HG03159 (cell line): ENCODE measurements at regions not wholly inside any gene's neighbourhood (a gene's known extent, or its start where the extent isn't known, plus 50 kb on each side); places are given as distances from the start of the nearest gene placed in this dataset.

ENCODE experiments used
- ATAC-seq: cut with Tn5 transposase; IDR thresholded peaks from one replicate; pipeline ENCODE4 v1.9.1; 2021; ENCODE audit warnings: mild to moderate bottlenecking, moderate library complexity; ENCODE audit not compliant: unreplicated experiment

DNA sequence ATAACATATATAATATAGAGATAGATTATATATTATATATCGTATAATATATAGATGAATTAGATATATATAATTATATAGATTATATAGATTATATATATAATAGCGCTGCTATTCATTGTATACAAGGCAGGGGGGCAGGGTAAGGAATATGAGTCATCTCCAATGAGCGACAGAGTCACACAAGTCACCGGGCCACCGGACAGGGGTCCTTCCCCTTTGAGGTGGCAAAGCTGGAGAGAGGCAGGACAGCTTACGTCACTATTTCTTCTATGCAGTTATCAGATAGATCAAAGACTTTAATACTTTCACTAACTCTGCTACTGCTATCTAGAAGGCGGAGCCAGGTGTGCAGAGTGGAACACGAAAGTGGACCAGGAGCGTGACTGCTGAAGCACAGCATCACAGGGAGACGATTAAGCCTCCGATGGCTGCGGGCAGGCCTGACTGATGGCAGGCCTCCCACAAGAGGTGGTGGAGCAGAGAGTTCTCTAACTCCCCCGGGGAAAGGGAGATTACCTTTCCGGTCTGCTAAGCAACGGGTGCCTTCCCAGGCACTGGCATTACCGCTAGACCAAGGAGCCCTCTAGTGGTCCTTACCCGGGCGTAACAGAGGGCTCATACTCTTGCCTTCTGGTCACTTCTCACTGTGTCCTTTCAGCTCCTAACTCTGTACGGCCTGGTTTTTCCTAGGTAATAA is 2154.7 kb downstream of the MRPL39 start:
- ATAC-seq, result peak; percentile 57

DNA sequence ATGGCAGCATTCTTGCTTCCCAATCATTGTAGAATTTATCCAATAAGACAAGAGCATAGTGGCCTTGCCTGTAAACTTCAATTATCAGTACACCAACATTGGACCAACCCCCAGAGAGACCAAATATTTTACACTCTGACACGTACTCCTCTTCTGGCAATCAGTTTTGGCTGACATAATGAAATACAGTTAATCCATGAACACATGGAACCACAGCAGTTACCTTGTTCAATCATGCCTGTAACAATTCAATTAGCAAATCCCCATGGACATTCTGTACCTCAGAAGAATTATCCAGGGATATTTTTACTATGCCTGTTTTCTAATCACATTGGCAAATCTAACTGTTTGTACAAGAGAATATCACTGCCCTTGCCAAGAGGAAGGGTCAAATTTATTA is 2162.0 kb downstream of the MRPL39 start:
- no peak for ATAC-seq

DNA sequence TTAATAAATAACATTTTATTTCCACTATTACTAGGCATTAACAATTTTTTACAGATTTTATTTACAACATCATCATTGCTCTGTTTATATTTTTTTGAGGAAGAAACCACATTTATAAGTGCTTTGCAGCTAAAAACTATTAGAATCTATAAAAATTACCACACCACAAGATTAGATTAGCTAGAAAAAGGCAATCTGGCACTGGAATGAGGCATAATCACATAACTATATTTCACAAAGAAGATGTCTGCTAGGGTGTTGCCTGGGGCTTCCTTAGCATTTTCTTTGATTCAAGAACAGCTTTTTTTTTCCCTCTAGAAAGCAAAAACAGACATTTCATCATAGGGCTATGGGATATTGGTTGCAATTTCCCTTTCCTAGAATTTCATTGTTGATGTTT is 2169.2 kb downstream of the MRPL39 start:
- ATAC-seq, result no peak

DNA sequence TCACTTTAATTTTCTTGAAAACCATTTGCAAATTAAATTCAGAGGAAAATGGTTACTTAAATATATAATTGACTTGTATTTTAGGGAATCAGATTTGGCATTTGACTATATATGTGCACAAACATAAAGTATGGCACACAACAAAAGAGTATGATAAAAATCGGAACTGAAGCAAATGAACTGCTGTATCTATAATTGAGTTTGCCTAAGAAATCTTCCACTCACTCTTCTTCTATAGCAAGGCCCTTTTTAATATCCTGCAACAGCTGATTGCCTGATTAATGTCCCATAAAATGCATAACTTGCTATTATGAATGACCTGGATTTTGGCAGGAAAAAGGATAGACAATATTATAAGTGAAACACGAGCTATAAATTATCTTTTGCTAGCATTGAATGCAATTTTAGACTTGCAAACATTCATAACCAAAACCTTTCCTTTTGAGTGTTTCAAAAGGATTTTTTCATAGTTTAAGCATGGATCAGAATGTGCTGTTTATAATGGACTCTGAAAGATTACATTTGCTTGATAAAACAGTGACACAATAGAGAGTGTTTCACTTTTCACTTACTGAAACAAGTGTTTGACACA is 2204.3 kb downstream of the MRPL39 start:
- no peak for ATAC-seq

DNA sequence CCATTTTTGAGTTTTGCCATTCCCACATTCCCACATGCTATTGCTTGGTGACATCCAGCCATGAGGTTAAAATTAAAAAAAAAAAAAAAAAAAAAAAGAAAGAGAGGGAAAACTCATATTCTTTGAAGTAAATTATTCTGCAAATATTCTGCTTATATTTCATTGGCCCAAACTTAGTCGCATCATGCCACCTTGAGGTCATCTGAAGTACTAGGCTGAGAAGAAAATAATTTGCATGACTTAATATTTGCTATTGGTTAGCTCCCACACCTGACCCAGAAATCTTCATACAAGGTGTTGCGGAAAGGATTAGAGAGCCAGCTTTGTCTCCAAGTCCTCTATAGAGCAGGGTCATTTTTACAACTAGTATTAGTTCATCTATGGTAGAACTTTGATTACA is 2206.0 kb downstream of the MRPL39 start:
- ATAC-seq, result peak; percentile 82

DNA sequence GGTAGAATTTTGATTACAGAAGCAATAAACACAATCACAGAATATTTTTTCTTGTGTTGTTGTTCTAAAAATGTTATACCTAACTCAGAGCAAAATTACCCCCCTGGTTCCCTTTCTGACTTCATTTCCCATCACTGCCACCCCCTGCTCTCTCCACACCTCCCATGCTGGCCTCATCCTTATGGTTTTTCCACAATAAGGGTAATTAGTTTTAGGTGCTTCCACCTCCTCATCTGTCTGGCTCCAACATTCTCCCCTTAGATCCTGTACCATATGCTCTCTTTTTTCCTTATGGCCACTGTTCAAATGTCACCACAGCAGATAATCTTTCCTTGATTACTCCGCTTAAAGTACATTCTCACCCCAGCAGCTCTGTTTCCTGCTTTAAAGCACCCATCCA is 2208.6 kb downstream of the MRPL39 start:
- ATAC-seq, result no peak

DNA sequence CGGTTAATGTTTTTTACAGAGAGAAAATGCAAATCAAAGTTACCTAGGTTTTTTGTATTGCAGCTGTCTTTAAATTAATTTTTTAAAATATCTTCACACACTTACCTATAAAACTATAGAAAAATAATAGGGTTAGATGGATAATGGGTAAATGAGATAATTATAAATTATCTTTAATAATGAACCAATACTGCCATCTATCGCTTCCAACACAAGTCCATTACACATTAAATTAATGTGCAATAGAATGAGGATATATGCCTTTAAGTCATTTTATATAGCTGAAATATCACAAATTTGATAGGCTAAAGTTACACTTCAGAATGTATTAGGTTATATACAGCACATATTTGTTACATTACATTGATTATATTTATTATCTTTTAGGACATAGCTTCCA is 2212.8 kb downstream of the MRPL39 start:
- no peak for ATAC-seq

DNA sequence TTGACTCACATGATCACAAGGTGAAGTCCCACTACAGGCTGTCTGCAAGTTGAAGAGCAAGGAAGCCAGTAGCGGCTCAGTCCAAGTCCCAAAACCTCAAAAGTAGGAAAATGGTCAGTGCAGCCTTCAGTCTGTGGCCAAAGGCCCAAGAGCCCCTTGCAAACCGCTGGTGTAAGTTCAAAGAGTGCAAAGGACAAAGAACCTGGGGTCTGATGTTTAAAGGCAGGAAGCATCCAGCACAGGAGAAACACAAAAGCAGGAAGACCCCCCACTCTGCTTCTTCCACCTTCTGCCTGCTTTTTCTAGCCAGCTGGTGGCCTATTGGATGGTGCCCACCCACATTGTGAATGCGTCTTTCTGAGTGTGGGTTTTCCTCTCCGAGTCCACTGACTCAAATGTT is 2222.6 kb downstream of the MRPL39 start:
- ATAC-seq, result no peak

DNA sequence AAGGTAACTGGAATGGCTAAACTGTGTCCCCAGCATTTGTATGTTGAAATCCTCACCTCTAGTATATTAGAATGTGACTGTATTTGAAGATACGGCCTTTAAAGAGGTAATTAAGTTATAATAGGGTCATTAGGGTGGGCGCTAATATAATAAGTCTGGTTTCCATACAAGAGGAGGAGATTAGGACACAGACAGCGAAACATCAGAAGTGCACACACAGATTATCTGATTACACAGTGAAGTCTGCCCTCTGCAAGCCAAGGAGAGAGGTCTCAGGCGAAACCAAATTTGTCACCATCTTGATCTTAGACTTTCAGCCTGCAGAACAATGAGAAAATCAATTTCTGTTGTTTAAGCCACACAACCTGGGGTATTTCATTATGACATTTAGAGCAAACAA is 2233.1 kb downstream of the MRPL39 start:
- no peak for ATAC-seq

DNA sequence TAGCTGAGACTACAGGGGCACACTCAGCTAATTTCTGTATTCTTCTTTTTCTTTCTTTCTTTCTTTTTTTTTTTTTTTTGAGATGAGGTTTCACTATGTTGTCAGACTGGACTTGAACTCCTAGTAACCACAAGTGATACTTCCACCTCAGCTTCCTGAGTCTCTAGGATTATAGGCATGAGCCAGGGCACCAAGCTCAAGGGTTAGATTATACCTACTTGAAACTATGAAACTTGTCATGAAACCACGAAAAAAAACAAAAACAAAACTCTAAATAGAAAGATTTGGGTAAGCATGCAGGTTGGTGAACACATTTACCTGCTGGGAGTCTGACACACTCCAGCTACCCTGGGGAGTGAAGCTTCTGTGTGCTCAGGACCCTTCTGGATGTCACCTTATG is 2250.4 kb downstream of the MRPL39 start:
- no peak for ATAC-seq

DNA sequence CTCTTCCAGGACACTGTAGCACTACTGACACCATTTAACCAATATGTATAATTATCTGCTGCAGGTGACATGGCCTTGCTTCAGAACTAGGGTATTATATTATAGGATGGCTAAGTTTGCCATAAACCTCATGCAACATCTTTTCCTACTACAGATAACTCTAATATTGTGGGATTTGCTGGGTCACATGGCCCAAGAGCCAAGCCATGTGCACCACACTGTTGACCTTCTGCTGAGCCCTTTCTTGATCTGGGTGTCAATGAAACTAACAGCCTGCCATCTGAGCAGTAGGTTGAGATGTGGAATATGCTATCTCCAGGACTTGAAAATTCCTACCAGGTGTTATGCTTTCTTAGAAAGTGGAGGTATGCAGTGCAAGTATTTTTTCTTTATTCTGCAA is 2291.1 kb downstream of the MRPL39 start:
- no peak for ATAC-seq

DNA sequence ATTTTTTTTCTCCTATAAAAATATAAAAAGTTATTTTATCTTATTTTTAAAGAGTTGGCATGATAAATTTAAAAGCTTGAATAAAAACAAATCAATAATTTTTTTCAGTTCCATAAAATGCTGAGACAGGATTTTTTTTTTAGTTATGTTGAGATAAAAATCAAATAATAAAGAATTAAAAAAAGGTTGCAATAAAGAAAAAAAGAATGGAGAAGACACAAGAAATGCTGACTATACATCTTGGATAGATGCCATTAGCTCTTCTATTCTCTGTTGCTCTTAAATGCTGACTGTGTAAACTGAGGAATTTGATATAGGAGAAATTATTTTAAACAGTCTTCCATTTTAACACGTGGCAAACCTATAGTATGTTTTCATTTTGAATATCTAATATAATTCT is 2298.5 kb downstream of the MRPL39 start:
- no peak for ATAC-seq

DNA sequence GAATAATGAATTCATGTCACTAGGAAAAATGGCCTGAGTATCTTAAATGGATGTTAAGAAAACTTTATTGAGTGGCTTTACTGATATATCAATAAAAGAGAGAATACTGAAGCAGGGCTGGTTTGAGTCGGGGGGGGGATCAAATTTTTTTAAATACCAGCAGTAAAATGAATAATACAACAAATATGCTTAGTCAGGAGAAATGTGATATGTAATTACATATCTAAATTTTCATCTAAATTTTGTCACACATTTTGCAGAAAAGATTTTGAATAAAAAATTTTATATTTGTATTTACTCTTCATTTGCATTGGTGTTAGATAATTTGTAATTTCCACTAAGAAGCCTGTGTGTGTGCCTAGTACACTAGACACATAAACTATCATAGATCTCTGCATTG is 2300.2 kb downstream of the MRPL39 start:
- ATAC-seq, result no peak

DNA sequence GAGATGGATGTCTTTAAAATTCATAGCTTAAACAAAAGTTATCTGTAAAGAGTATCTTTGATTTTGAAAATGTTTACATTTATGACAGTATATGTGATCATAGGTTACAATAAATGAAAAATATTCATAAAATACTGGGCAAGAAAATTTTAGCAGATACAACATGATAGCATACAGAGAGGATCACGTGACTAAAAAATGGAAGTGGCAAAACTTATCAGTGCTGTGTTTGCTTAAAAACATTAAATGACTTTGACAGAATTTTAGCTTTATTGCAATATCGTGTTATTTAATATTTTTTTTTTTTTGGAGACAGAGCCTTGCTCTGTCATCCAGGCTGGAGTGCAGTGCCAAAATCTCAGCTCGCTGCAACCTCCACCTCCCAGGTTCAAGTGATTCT is 2294.1 kb downstream of the NCAM2 start:
- no peak for ATAC-seq

DNA sequence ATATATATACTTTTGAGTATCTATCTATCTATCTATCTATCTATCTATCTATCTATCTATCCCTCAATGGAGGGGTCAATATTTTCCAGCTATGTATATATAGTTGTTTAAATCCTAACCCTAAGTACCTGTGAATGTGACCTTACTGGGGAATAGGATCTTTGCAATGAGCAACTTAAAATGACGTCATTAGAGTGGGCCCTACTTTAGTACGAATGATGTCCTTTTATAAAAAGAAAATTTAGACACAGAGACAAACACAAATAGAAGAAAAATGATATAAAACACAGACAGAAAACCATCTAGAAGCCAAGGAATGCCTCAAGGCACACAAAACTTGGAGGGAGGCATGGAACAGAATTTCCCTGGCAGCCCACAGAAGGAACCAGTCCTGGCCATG is 2283.7 kb downstream of the NCAM2 start:
- no peak for ATAC-seq

DNA sequence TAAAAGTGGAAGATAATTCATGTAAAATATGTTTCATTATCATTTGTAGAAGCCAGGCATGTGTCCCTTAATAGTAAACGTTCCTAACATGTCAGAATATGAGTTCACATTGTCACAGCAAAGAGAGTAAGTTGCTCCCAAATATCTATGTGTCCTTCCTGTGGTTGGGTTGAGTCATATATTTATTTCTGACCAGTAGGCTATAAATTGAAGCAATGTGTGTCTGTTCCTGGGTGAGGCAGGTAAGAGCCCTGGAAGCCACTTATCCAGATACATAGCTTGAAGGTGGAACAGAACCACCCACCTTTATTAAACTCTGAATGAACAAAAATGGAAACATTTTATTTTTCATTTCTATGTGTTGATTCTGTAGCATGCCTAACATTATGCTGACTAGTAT is 2251.6 kb downstream of the NCAM2 start:
- ATAC-seq, result no peak

DNA sequence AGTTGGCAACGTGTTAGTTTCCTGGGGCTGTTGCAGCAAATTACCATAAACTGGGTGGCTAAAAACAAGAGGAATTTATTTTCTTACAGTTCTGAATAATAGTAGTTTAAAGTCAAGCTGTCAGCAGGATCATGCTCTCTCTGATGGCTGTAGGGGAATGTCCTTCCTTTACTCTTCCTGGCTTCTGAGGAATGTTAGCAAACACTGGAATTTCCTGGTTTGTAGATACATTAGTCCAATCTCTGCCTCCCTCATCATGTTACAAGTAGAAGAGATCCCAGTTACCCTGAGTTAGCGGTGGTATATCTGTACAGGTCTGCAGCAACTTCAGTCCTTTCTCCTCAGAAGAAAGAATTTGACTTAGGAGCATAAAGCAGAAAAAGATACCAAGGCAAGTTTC is 2249.1 kb downstream of the NCAM2 start:
- no peak for ATAC-seq

DNA sequence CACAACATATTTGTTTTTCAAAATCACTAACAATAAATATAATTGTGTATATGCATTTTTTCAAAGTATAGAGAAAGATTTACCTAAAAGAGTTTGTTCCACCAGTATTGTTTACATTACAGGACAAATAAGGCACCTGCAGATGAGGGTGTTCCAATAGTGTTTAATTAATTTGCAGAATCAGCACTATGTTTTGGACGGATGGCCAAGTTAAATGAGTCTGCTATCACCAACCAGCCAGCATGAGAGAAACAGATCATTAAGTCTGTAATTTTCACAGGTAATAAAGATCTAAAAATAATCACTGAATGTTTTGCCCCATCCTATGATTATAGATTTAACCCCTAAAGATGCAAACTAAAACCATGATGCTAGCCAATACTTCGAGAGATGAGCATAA is 2247.0 kb downstream of the NCAM2 start:
- ATAC-seq, result no peak

DNA sequence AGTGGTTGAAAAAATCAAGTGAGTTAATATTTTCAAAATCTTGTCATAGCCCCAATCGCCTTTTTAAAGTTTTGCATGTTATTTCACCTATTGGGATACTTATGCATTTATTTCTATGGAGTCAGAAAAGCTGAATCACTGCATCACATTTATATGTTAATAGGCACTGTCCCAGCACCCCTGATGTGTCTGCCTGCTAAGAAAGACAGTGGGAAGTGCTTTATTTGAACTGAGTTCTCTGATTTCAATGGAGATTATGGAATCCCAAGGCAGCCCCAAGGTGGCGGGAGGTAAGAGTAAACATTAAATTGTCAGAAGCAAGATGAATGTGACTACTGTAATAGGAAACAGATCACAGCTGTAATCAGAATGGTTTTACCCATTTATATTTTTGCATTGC is 2225.7 kb downstream of the NCAM2 start:
- ATAC-seq, result no peak

DNA sequence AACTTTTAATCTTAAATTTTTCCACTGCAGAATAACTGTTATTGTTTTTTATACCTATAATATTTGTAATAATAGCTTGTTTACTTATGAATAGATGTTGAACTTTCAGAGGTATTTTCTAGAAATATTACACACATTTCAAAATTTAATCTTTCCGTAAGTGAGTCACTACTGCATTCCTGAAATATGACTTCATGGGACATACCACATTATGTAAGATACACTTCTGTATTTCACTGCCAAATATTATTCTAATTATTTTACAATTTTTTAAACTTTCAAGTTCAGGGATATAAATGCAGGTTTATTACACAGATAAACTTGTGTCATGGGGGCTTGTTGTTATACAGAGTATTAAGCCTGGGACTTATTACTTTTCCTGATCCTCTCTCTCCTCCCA is 2220.5 kb downstream of the NCAM2 start:
- ATAC-seq, result no peak

DNA sequence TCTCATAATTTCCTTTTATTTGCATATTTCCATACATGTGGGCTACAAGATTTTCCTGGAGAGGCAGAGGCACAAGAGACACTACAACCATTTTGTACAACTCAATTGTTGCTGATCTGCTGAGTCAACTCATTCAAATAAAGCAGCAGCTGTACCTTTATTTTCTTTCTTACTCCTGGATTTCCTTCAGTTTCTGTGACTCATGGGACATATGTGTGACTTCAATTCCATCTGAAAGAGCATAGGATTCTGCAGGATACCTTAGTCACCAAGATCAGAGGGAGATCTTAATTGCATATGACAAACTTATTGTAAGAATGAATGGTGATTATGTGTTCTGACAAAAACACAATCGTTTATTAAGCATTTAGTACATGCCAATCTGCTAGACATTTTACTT is 2219.4 kb downstream of the NCAM2 start:
- no peak for ATAC-seq

DNA sequence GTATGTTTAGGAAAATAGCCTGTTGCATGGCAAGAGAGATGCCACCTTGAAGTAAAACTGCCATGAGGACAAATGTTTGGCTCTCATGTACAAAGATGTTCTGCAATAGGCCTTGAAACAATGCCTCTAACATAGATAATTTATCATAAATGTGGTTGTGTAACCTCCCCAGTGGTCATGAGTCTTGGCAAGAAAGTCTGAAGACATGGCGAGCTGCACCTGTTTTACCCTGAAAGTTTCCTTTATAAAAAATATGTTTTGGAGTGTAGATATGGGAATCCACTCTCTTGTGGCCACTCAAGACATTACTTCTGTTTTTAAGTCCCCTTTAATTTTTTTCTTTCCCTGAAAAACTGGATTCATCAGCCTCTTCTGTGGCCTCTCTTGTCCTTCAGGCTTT is 2217.1 kb downstream of the NCAM2 start:
- no peak for ATAC-seq
